HEK293 (cell line): ENCODE measurements at regions not wholly inside any gene's neighbourhood (a gene's known extent, or its start where the extent isn't known, plus 50 kb on each side); places are given as distances from the start of the nearest gene placed in this dataset.

Source experiments
- CTCF ChIA-PET: fragments of 350-600 bp; formaldehyde crosslinking; extraction: SDS; loops from one replicate; lab custom pipeline; 2021; ENCODE audit warnings: antibody characterized with exemption; lab: Yijun Ruan, JAX
- POLR2A ChIA-PET: fragments of 300-600 bp; formaldehyde crosslinking; extraction: SDS; loops from one replicate; lab custom pipeline; 2020; ENCODE audit warnings: antibody characterized with exemption, inconsistent platforms; lab: Yijun Ruan, JAX
- H3K27ac ChIP-seq: fragments of 200-500 bp; sonication (Bioruptor generic); 2 replicates; pipeline ENCODE4 v1.5.1; 2014; ENCODE audit warnings: low read depth, low read length, control low read depth, inconsistent platforms; ENCODE audit errors: extremely low read depth
- H3K36me3 ChIP-seq, 2 experiments: fragments of 200-500 bp in 1 of 2; sonication (Bioruptor generic) in 1 of 2; 1 replicate in 1 of 2; 2 replicates in 1 of 2; pipeline ENCODE4 v1.5.1; 2014 to 2017; ENCODE audit warnings: inconsistent platforms in 2 of 2, low read length in 2 of 2; ENCODE audit not compliant: control insufficient read depth in 2 of 2, insufficient read depth in 1 of 2
- H3K4me1 ChIP-seq: fragments of 200-500 bp; sonication (Bioruptor generic); 2 replicates; pipeline ENCODE4 v1.5.1; 2014; ENCODE audit warnings: mild to moderate bottlenecking, low read length, inconsistent platforms; ENCODE audit not compliant: control insufficient read depth, insufficient read depth
- H3K4me3 ChIP-seq: 2 replicates; pipeline ENCODE4 v1.5.1; 2011; ENCODE audit warnings: low read depth, mild to moderate bottlenecking, control low read depth, low read length, moderate library complexity
- H3K9me3 ChIP-seq: fragments of 200-500 bp; sonication (Bioruptor generic); 2 replicates; pipeline ENCODE4 v1.5.1; 2014; ENCODE audit warnings: low read depth, low read length, inconsistent platforms; ENCODE audit not compliant: control insufficient read depth, insufficient read depth
- BCL11A ChIP-seq: fragments of 450-650 bp; formaldehyde crosslinking; IDR thresholded peaks from 2 replicates; pipeline ENCODE4 v1.5.1; 2016; ENCODE audit warnings: low read depth, missing biosample characterization, missing genetic modification characterization
- MEIS1 ChIP-seq: sonication (generic); formaldehyde crosslinking; IDR thresholded peaks from 2 replicates; pipeline ENCODE4 v1.8.1; 2022; ENCODE audit warnings: missing genetic modification reagents, mild to moderate bottlenecking, borderline replicate concordance
- PRDM4 ChIP-seq: fragments of 450-650 bp; formaldehyde crosslinking; IDR thresholded peaks from 2 replicates; pipeline ENCODE4 v1.5.1; 2017; ENCODE audit warnings: missing biosample characterization, missing genetic modification characterization
- SP2 ChIP-seq: fragments of 450-650 bp; formaldehyde crosslinking; IDR thresholded peaks from 2 replicates; pipeline ENCODE4 v1.5.1; 2016; ENCODE audit warnings: missing biosample characterization, missing genetic modification characterization
- ZBTB11 ChIP-seq: fragments of 450-650 bp; formaldehyde crosslinking; conservative IDR thresholded peaks from 2 replicates; pipeline ENCODE4 v1.5.1; 2016; ENCODE audit warnings: low read depth, missing biosample characterization, missing genetic modification characterization
- ZBTB21 ChIP-seq: fragments of 450-650 bp; formaldehyde crosslinking; IDR thresholded peaks from 2 replicates; pipeline ENCODE4 v1.5.1; 2017; ENCODE audit warnings: missing biosample characterization, missing genetic modification characterization
- ZBTB48 ChIP-seq: fragments of 450-650 bp; formaldehyde crosslinking; IDR thresholded peaks from 2 replicates; pipeline ENCODE4 v1.5.1; 2016; ENCODE audit warnings: missing biosample characterization, missing genetic modification characterization
- ZBTB6 ChIP-seq: fragments of 450-650 bp; formaldehyde crosslinking; IDR thresholded peaks from 2 replicates; pipeline ENCODE4 v1.5.1; 2017; ENCODE audit warnings: missing biosample characterization, missing genetic modification characterization
- ZBTB7A ChIP-seq: fragments of 450-650 bp; formaldehyde crosslinking; IDR thresholded peaks from 2 replicates; pipeline ENCODE4 v1.5.1; 2016; ENCODE audit warnings: low read depth, missing biosample characterization, missing genetic modification characterization
- ZNF133 ChIP-seq: fragments of 450-650 bp; formaldehyde crosslinking; IDR thresholded peaks from 2 replicates; pipeline ENCODE4 v1.5.1; 2016; ENCODE audit warnings: missing biosample characterization, missing genetic modification characterization
- ZNF140 ChIP-seq: fragments of 450-650 bp; formaldehyde crosslinking; IDR thresholded peaks from 2 replicates; pipeline ENCODE4 v1.5.1; 2016; ENCODE audit warnings: missing biosample characterization, missing genetic modification characterization
- ZNF157 ChIP-seq: fragments of 450-650 bp; formaldehyde crosslinking; IDR thresholded peaks from 2 replicates; pipeline ENCODE4 v1.5.1; 2016; ENCODE audit warnings: missing biosample characterization, missing genetic modification characterization
- ZNF248 ChIP-seq: fragments of 450-650 bp; formaldehyde crosslinking; IDR thresholded peaks from 2 replicates; pipeline ENCODE4 v1.5.1; 2017; ENCODE audit warnings: missing biosample characterization, missing genetic modification characterization
- ZNF335 ChIP-seq: fragments of 450-650 bp; formaldehyde crosslinking; conservative IDR thresholded peaks from 2 replicates; pipeline ENCODE4 v1.5.1; 2016; ENCODE audit warnings: missing biosample characterization, missing genetic modification characterization
- ZNF473 ChIP-seq: fragments of 450-650 bp; formaldehyde crosslinking; IDR thresholded peaks from 2 replicates; pipeline ENCODE4 v1.5.1; 2017; ENCODE audit warnings: missing biosample characterization, missing genetic modification characterization
- ZNF48 ChIP-seq: fragments of 450-650 bp; formaldehyde crosslinking; IDR thresholded peaks from 2 replicates; pipeline ENCODE4 v1.5.1; 2016; ENCODE audit warnings: missing biosample characterization, missing genetic modification characterization
- ZNF510 ChIP-seq: fragments of 450-650 bp; formaldehyde crosslinking; IDR thresholded peaks from 2 replicates; pipeline ENCODE4 v1.5.1; 2018; ENCODE audit warnings: mild to moderate bottlenecking, missing genetic modification characterization, missing biosample characterization; ENCODE audit not compliant: insufficient replicate concordance
- ZNF513 ChIP-seq: fragments of 450-650 bp; IDR thresholded peaks from 2 replicates; pipeline ENCODE4 v1.5.1; 2018; ENCODE audit warnings: missing biosample characterization, missing genetic modification characterization
- ZNF544 ChIP-seq: fragments of 450-650 bp; formaldehyde crosslinking; IDR thresholded peaks from 2 replicates; pipeline ENCODE4 v1.5.0; 2017; ENCODE audit warnings: missing biosample characterization, missing genetic modification characterization
- ZNF555 ChIP-seq: fragments of 450-650 bp; formaldehyde crosslinking; conservative IDR thresholded peaks from 2 replicates; pipeline ENCODE4 v1.5.1; 2017; ENCODE audit warnings: missing biosample characterization, mild to moderate bottlenecking, missing genetic modification characterization, inconsistent platforms
- ZNF624 ChIP-seq: fragments of 450-650 bp; formaldehyde crosslinking; IDR thresholded peaks from 2 replicates; pipeline ENCODE4 v1.5.1; 2017; ENCODE audit warnings: missing biosample characterization, missing genetic modification characterization
- ZNF747 ChIP-seq: fragments of 450-650 bp; formaldehyde crosslinking; IDR thresholded peaks from 2 replicates; pipeline ENCODE4 v1.5.1; 2016; ENCODE audit warnings: missing biosample characterization, missing genetic modification characterization
- ZNF768 ChIP-seq: fragments of 450-650 bp; formaldehyde crosslinking; IDR thresholded peaks from 2 replicates; pipeline ENCODE4 v1.5.1; 2018; ENCODE audit warnings: missing biosample characterization, mild to moderate bottlenecking, missing genetic modification characterization
- ZNF843 ChIP-seq: fragments of 450-650 bp; formaldehyde crosslinking; IDR thresholded peaks from 2 replicates; pipeline ENCODE4 v1.5.1; 2016; ENCODE audit warnings: missing biosample characterization, missing genetic modification characterization
- TF ChIP-seq, protein P1 (sequence below): fragments of 450-650 bp; formaldehyde crosslinking; IDR thresholded peaks from 2 replicates; pipeline ENCODE4 v1.5.1; 2016; ENCODE audit warnings: missing biosample characterization, missing genetic modification characterization

DNA sequence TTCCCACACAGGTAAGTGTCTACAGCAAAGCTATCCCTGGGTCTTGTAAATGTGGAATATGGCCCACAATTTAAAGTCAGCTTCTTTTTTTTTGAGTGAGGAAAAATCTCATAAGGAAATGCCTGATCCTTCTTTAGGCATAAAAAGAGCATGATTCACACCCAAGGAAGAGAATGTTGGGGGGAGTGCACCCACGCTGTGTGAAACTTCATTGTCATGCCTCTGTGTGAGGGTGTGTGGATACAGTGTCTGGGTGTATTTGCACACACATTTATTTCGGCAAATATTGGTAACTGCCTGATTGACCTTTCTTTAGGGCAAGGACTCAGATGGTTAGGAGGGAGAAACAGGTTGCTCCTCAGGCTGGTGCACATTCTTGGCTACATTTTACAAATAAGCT lies 196.8 kb upstream of the STXBP6 start:
- TF ChIP-seq ZNF843 (tag by site-specific recombination): no peak
- no peak for TF ChIP-seq BCL11A
- no peak for TF ChIP-seq ZBTB11 (tag by site-specific recombination)
- no peak for TF ChIP-seq MEIS1 (CRISPR knock-in tag)
- TF ChIP-seq ZNF513 (tag by site-specific recombination): no peak
- TF ChIP-seq PRDM4 (tag by site-specific recombination): no peak
- no peak for TF ChIP-seq SP2 (tag by site-specific recombination)
- no peak for TF ChIP-seq ZNF248 (tag by site-specific recombination)
- no peak for TF ChIP-seq ZNF747 (tag by site-specific recombination)
- no peak for TF ChIP-seq ZNF544 (tag by site-specific recombination)
- no peak for TF ChIP-seq ZNF335 (tag by site-specific recombination)
- no peak for TF ChIP-seq ZNF133
- TF ChIP-seq, protein P1, sequence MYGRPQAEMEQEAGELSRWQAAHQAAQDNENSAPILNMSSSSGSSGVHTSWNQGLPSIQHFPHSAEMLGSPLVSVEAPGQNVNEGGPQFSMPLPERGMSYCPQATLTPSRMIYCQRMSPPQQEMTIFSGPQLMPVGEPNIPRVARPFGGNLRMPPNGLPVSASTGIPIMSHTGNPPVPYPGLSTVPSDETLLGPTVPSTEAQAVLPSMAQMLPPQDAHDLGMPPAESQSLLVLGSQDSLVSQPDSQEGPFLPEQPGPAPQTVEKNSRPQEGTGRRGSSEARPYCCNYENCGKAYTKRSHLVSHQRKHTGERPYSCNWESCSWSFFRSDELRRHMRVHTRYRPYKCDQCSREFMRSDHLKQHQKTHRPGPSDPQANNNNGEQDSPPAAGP: no peak
- POLR2A ChIA-PET: no interaction called here
- Histone ChIP-seq H3K27ac (no peak overlapping the region), H3K9me3 (no peaks in the 10 kb centered on the region), H3K36me3 (no peaks in the 10 kb centered on the region), H3K4me3 (no peak overlapping the region), H3K4me1 (no peaks in the 10 kb centered on the region)
- CTCF ChIA-PET: interaction anchor here (0.6 kb wide), 1 partner anchor 12 kb away, joined by 3 read pairs; no protein-coding TSS in a partner anchor

DNA sequence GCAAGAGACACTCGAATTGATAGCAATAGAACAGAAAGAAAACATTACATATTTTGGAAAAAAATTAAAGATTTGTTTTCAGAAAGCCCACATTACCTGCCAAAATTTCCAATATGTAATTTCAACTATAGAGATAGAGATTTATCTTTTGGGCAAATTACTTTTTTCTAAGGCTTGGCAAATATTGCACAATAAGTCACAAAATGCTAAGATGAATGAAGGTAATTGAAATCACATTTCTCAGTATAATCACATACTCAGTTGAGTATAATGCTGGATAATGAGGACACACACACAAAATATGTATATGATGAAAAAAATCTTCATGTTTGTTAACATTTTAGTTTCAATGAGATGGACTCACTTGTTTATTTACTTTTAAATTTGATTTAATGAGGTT lies 189.2 kb upstream of the STXBP6 start:
- no peaks in the 10 kb centered on the region for H3K36me3 ChIP-seq
- H3K4me3 ChIP-seq: no peak overlapping the region
- CTCF ChIA-PET: interaction anchor here (0.7 to 1.0 kb wide), 2 partner anchors 39 to 139 kb away, joined by 3 read pairs; no protein-coding TSS in a partner anchor
- no peaks in the 10 kb centered on the region for H3K9me3 ChIP-seq
- no peak overlapping the region for H3K27ac ChIP-seq
- no peaks in the 10 kb centered on the region for H3K4me1 ChIP-seq
- no peak for TF ChIP-seq ZNF140 (tag by site-specific recombination)
- TF ChIP-seq ZNF555: no peak
- no peak for TF ChIP-seq ZNF624 (tag by site-specific recombination)
- TF ChIP-seq ZBTB48: no peak
- TF ChIP-seq ZBTB21: no peak
- no peak for TF ChIP-seq ZNF768
- TF ChIP-seq ZNF473 (tag by site-specific recombination): no peak
- no peak for TF ChIP-seq ZNF843 (tag by site-specific recombination)
- TF ChIP-seq ZNF510: no peak
- no peak for TF ChIP-seq ZBTB7A (tag by site-specific recombination)
- TF ChIP-seq ZBTB6: no peak
- no peak for TF ChIP-seq ZNF48
- no peak for TF ChIP-seq ZNF157 (tag by site-specific recombination)
- POLR2A ChIA-PET: no interaction called here
